IPS-20b (cell line): ENCODE measurements at regions not wholly inside any gene's neighbourhood (a gene's known extent, or its start where the extent isn't known, plus 50 kb on each side); places are given as distances from the start of the nearest gene placed in this dataset.
"Not testable (repeated sequence)": the region's sequence is repeated elsewhere in the genome, so short reads cannot be mapped to it uniquely, and the experiment has no call there.

Source experiments
- H3K27ac ChIP-seq: one replicate; pipeline ENCODE4 v1.5.1; 2013; ENCODE audit warnings: low read length
- H3K27me3 ChIP-seq: 2 replicates; pipeline ENCODE4 v1.6.1; 2013; ENCODE audit warnings: mild to moderate bottlenecking, low read length, inconsistent platforms; ENCODE audit not compliant: insufficient read depth
- H3K36me3 ChIP-seq: 2 replicates; pipeline ENCODE4 v1.6.1; 2013; ENCODE audit warnings: low read depth, mild to moderate bottlenecking, inconsistent platforms, low read length, moderate library complexity; ENCODE audit not compliant: insufficient read depth
- H3K4me1 ChIP-seq: 2 replicates; pipeline ENCODE4 v1.6.1; 2013; ENCODE audit warnings: mild to moderate bottlenecking, control low read depth, inconsistent platforms, low read length, moderate library complexity; ENCODE audit not compliant: insufficient read depth
- H3K4me3 ChIP-seq: 2 replicates; pipeline ENCODE4 v1.5.1; 2013; ENCODE audit warnings: mild to moderate bottlenecking, low read length, inconsistent platforms
- H3K9ac ChIP-seq: 2 replicates; pipeline ENCODE4 v1.6.1; 2013; ENCODE audit warnings: low read depth, mild to moderate bottlenecking, inconsistent platforms, low read length, moderate library complexity
- H3K9me3 ChIP-seq: 2 replicates; pipeline ENCODE4 v1.6.1; 2013; ENCODE audit warnings: mild to moderate bottlenecking, low read depth, low read length, inconsistent platforms; ENCODE audit not compliant: insufficient read depth

GRCh38 chr14:71764701-71765382, 167.4 kb upstream of the RGS6 start:
- Histone ChIP-seq H3K4me3 (no peak overlapping the region), H3K9me3 (peaks cover 2% of the 10 kb centered on the region; the same call in 1 of the 2 replicates)

GRCh38 chr14:71765505-71765904, 166.7 kb upstream of the RGS6 start:
- no peak overlapping the region for H3K4me3 ChIP-seq
- H3K27me3 ChIP-seq: no peaks in the 10 kb centered on the region
- peaks cover 2% of the 10 kb centered on the region; the same call in 1 of the 2 replicates for H3K9me3 ChIP-seq
- H3K4me1 ChIP-seq: peaks cover 9% of the 10 kb centered on the region; the same call in 1 of the 2 replicates
- no peak overlapping the region for H3K27ac ChIP-seq
- H3K9ac ChIP-seq: no peak overlapping the region
- no peaks in the 10 kb centered on the region for H3K36me3 ChIP-seq

More at GRCh38 chr14:71764701-71765382, 167.4 kb upstream of the RGS6 start:
- no peaks in the 10 kb centered on the region for H3K36me3 ChIP-seq
- H3K4me1 ChIP-seq: peaks cover 9% of the 10 kb centered on the region; the same call in 1 of the 2 replicates
- no peaks in the 10 kb centered on the region for H3K27me3 ChIP-seq
- no peak overlapping the region for H3K27ac ChIP-seq
- H3K9ac ChIP-seq: peak overlapping the region; percentile 27; the same call in 1 of the 2 replicates

- Histone ChIP-seq H3K27ac (no peak overlapping the region), H3K4me1 (no peaks in the 10 kb centered on the region; the same call in 1 of the 2 replicates), H3K9me3 (peaks cover 15% of the 10 kb centered on the region), H3K27me3 (no peaks in the 10 kb centered on the region), H3K9ac (no peak overlapping the region), H3K36me3 (no peaks in the 10 kb centered on the region), H3K4me3 (no peak overlapping the region)
These were observed 161.8 kb upstream of the RGS6 start for GRCh38 chr14:71770431-71770830.

- not testable (repeated sequence) for H3K4me3 ChIP-seq
These were observed 160.8 kb upstream of the RGS6 start for GRCh38 chr14:71771421-71771820.

GRCh38 chr14:71771996-71772395, 160.2 kb upstream of the RGS6 start:
- H3K4me3 ChIP-seq, H3K27me3 ChIP-seq, H3K36me3 ChIP-seq, H3K4me1 ChIP-seq, H3K9ac ChIP-seq, H3K27ac ChIP-seq: not testable (repeated sequence)
- peaks cover 15% of the 10 kb centered on the region for H3K9me3 ChIP-seq

More at GRCh38 chr14:71771421-71771820, 160.8 kb upstream of the RGS6 start:
- H3K27ac ChIP-seq, H3K4me1 ChIP-seq, H3K27me3 ChIP-seq, H3K36me3 ChIP-seq, H3K9ac ChIP-seq: not testable (repeated sequence)
- peaks cover 15% of the 10 kb centered on the region for H3K9me3 ChIP-seq

- H3K27me3 ChIP-seq: no peaks in the 10 kb centered on the region
- no peak overlapping the region for H3K4me3 ChIP-seq
- H3K9me3 ChIP-seq: peaks cover 12% of the 10 kb centered on the region
- peaks cover 8% of the 10 kb centered on the region for H3K4me1 ChIP-seq
- H3K9ac ChIP-seq: no peak overlapping the region
- H3K27ac ChIP-seq: no peak overlapping the region
- no peaks in the 10 kb centered on the region for H3K36me3 ChIP-seq
These were observed 158.2 kb upstream of the RGS6 start for GRCh38 chr14:71773898-71774481.

GRCh38 chr14:71776471-71777360, 155.5 kb upstream of the RGS6 start:
- Histone ChIP-seq H3K9me3 (peaks cover 12% of the 10 kb centered on the region), H3K27ac (no peak overlapping the region), H3K4me3 (no peak overlapping the region), H3K4me1 (peaks cover 8% of the 10 kb centered on the region), H3K27me3 (no peaks in the 10 kb centered on the region), H3K9ac (no peak overlapping the region), H3K36me3 (no peaks in the 10 kb centered on the region)

- Histone ChIP-seq H3K9ac (no peak overlapping the region), H3K4me1 (peaks cover 10% of the 10 kb centered on the region), H3K27me3 (no peaks in the 10 kb centered on the region), H3K36me3 (no peaks in the 10 kb centered on the region), H3K27ac (no peak overlapping the region), H3K4me3 (no peak overlapping the region), H3K9me3 (no peaks in the 10 kb centered on the region)
These were observed 152.2 kb upstream of the RGS6 start for GRCh38 chr14:71780075-71780474.

- no peak overlapping the region for H3K27ac ChIP-seq
- H3K9me3 ChIP-seq: no peaks in the 10 kb centered on the region
- H3K9ac ChIP-seq: no peak overlapping the region
- no peaks in the 10 kb centered on the region for H3K36me3 ChIP-seq
- no peaks in the 10 kb centered on the region for H3K27me3 ChIP-seq
- no peak overlapping the region for H3K4me3 ChIP-seq
- peaks cover 10% of the 10 kb centered on the region for H3K4me1 ChIP-seq
These were observed 151.4 kb upstream of the RGS6 start for GRCh38 chr14:71780822-71781221.

- H3K4me3 ChIP-seq: no peak overlapping the region
- H3K4me1 ChIP-seq: 0 out of 2 replicates have a peak, but pooled peaks cover 2% of the 10 kb centered on the region
- H3K27ac ChIP-seq: no peak overlapping the region
- no peaks in the 10 kb centered on the region for H3K9me3 ChIP-seq
- H3K36me3 ChIP-seq: no peaks in the 10 kb centered on the region
- H3K27me3 ChIP-seq: no peaks in the 10 kb centered on the region
- no peak overlapping the region for H3K9ac ChIP-seq
These were observed 149.1 kb upstream of the RGS6 start for GRCh38 chr14:71783088-71783487.

GRCh38 chr14:71783786-71784185, 148.4 kb upstream of the RGS6 start:
- Histone ChIP-seq H3K4me3 (no peak overlapping the region), H3K27me3 (no peaks in the 10 kb centered on the region), H3K27ac (no peak overlapping the region), H3K36me3 (no peaks in the 10 kb centered on the region), H3K9ac (no peak overlapping the region), H3K9me3 (no peaks in the 10 kb centered on the region), H3K4me1 (0 out of 2 replicates have a peak, but pooled peaks cover 2% of the 10 kb centered on the region)
